Activated CD8-positive, alpha-beta memory T cell treated with anti-CD3 and anti-CD28 coated beads for 4 hours (primary cell): ENCODE measurements at regions not wholly inside any gene's neighbourhood (a gene's known extent, or its start where the extent isn't known, plus 50 kb on each side); places are given as distances from the start of the nearest gene placed in this dataset.
"Not testable (repeated sequence)": the region's sequence is repeated elsewhere in the genome, so short reads cannot be mapped to it uniquely, and the experiment has no call there.

ENCODE experiments used
- DNase-seq, 2 donors: peaks; one replicate each; pipeline ENCODE4 v3.0.0-alpha.2; 2020; ENCODE audit warnings: low read depth in 2 of 2

GRCh38 chr7:142534726-142535122 lies 214.5 kb upstream of the PRSS1 start:
- DNase-seq, result no peak

- no peak for DNase-seq
Measured at GRCh38 chr7:142533920-142534319, 215.4 kb upstream of the PRSS1 start.

- DNase-seq, result no peak
Measured at GRCh38 chr7:142529591-142529990, 219.7 kb upstream of the PRSS1 start.

- DNase-seq, result no peak
Measured at GRCh38 chr7:142528608-142529408, 220.5 kb upstream of the PRSS1 start.

GRCh38 chr7:142523821-142524460 lies 225.3 kb upstream of the PRSS1 start:
- DNase-seq, result no peak

GRCh38 chr7:142522735-142523134 lies 226.5 kb upstream of the PRSS1 start:
- no peak for DNase-seq

- not testable (repeated sequence) for DNase-seq
Measured at GRCh38 chr7:142520885-142521284, 228.4 kb upstream of the PRSS1 start.

- DNase-seq, result not testable (repeated sequence)
Measured at GRCh38 chr7:142520455-142520854, 228.8 kb upstream of the PRSS1 start.

GRCh38 chr7:142519079-142520078 lies 229.9 kb upstream of the PRSS1 start:
- DNase-seq, result no peak

- no peak for DNase-seq
Measured at GRCh38 chr7:142516038-142516501, 233.2 kb upstream of the PRSS1 start.

GRCh38 chr7:142514716-142515115 lies 234.6 kb upstream of the PRSS1 start:
- DNase-seq, result not testable (repeated sequence)

GRCh38 chr7:142513178-142513955 lies 235.9 kb upstream of the PRSS1 start:
- no peak for DNase-seq

GRCh38 chr7:142511801-142512200 lies 237.5 kb upstream of the PRSS1 start:
- no peak for DNase-seq

GRCh38 chr7:142511374-142511773 lies 237.9 kb upstream of the PRSS1 start:
- DNase-seq, result no peak

GRCh38 chr7:142509235-142509634 lies 240.0 kb upstream of the PRSS1 start:
- DNase-seq, result not testable (repeated sequence)

GRCh38 chr7:142508251-142508650 lies 241.0 kb upstream of the PRSS1 start:
- DNase-seq, result no peak

GRCh38 chr7:142507799-142508198 lies 241.5 kb upstream of the PRSS1 start:
- DNase-seq, result no peak

GRCh38 chr7:142507066-142507465 lies 242.2 kb upstream of the PRSS1 start:
- DNase-seq, result not testable (repeated sequence)

- no peak for DNase-seq
Measured at GRCh38 chr7:142506601-142507000, 242.7 kb upstream of the PRSS1 start.

GRCh38 chr7:142503949-142504348 lies 245.3 kb upstream of the PRSS1 start:
- not testable (repeated sequence) for DNase-seq

GRCh38 chr7:142503036-142503435 lies 245.2 kb upstream of the PRSS58 start:
- no peak for DNase-seq
